Esophagus muscularis mucosa (tissue), 3 donors: ENCODE measurements at regions not wholly inside any gene's neighbourhood (a gene's known extent, or its start where the extent isn't known, plus 50 kb on each side); places are given as distances from the start of the nearest gene placed in this dataset.

Experiments
- CTCF ChIP-seq, 3 experiments: fragments of 200-600 bp in 2 of 3; fragments of 450-650 bp in 1 of 3; sonication (generic) in 2 of 3; IDR thresholded peaks; one replicate each; pipeline ENCODE4 v1.5.1; 2017 to 2019; ENCODE audit warnings: antibody characterized with exemption in 3 of 3, mild to moderate bottlenecking in 2 of 3, moderate library complexity in 1 of 3
- EP300 ChIP-seq: sonication (generic); formaldehyde crosslinking; IDR thresholded peaks from one replicate; pipeline ENCODE4 v1.6.1; 2017; ENCODE audit warnings: antibody characterized with exemption

GRCh38 chr9:93884808-93885207, 70.3 kb downstream of the BARX1 start:
- TF ChIP-seq CTCF (IDR thresholded peaks at IDR 0.05), result no peak
- no peak for TF ChIP-seq EP300
